Progenitor cell of endocrine pancreas (in vitro differentiated cells): ENCODE measurements at regions not wholly inside any gene's neighbourhood (a gene's known extent, or its start where the extent isn't known, plus 50 kb on each side); places are given as distances from the start of the nearest gene placed in this dataset.

Source experiments
- DNase-seq: peaks from one replicate; pipeline ENCODE4 v3.0.0; 2021; ENCODE audit warnings: low spot score; ENCODE audit not compliant: unreplicated experiment
- H3K27ac Mint-ChIP-seq: 2 replicates; pipeline ENCODE4 v1.8.0; 2021; ENCODE audit warnings: mild to moderate bottlenecking, moderate library complexity, mixed read lengths
- H3K27me3 Mint-ChIP-seq: 2 replicates; pipeline ENCODE4 v1.8.0; 2021; ENCODE audit warnings: mixed read lengths
- H3K36me3 Mint-ChIP-seq: 2 replicates; pipeline ENCODE4 v1.8.0; 2022; ENCODE audit warnings: mixed read lengths; ENCODE audit not compliant: insufficient read depth
- H3K4me1 Mint-ChIP-seq: 2 replicates; pipeline ENCODE4 v1.8.0; 2021; ENCODE audit warnings: low read depth, mixed read lengths
- H3K4me3 Mint-ChIP-seq: 2 replicates; pipeline ENCODE4 v1.8.0; 2021; ENCODE audit warnings: low read depth, mild to moderate bottlenecking, moderate library complexity, mixed read lengths
- H3K9me3 Mint-ChIP-seq: 2 replicates; pipeline ENCODE4 v1.8.0; 2021; ENCODE audit warnings: low read depth, mixed read lengths
- CTCF ChIP-seq: fragments of 200-600 bp; sonication (generic); IDR thresholded peaks from one replicate; pipeline ENCODE4 v1.5.0; 2021; ENCODE audit warnings: antibody characterized with exemption, mild to moderate bottlenecking; ENCODE audit not compliant: unreplicated experiment

GRCh38 chr3:65096110-65096745, 408.4 kb upstream of the ADAMTS9 start:
- DNase-seq, result no peak
- no peak overlapping the region for H3K4me3 Mint-ChIP-seq
- H3K36me3 Mint-ChIP-seq, result peaks cover 2% of the 10 kb centered on the region
- TF ChIP-seq CTCF, result no peak
- H3K9me3 Mint-ChIP-seq, result peaks cover 6% of the 10 kb centered on the region
- peaks cover 2% of the 10 kb centered on the region for H3K4me1 Mint-ChIP-seq
- no peak overlapping the region for H3K27ac Mint-ChIP-seq
- no peaks in the 10 kb centered on the region for H3K27me3 Mint-ChIP-seq

GRCh38 chr3:65094723-65095122, 406.9 kb upstream of the ADAMTS9 start:
- Mint-ChIP-seq H3K27me3 (no peaks in the 10 kb centered on the region), H3K4me3 (no peak overlapping the region), H3K27ac (no peak overlapping the region), H3K4me1 (peaks cover 2% of the 10 kb centered on the region), H3K9me3 (peaks cover 3% of the 10 kb centered on the region), H3K36me3 (peaks cover 2% of the 10 kb centered on the region)
- TF ChIP-seq CTCF, result no peak
- no peak for DNase-seq

- peaks cover 2% of the 10 kb centered on the region for H3K36me3 Mint-ChIP-seq
- DNase-seq, result no peak
- no peak overlapping the region for H3K27ac Mint-ChIP-seq
- no peak for TF ChIP-seq CTCF
- peaks cover 2% of the 10 kb centered on the region for H3K4me1 Mint-ChIP-seq
- peaks cover 3% of the 10 kb centered on the region for H3K9me3 Mint-ChIP-seq
- no peak overlapping the region for H3K4me3 Mint-ChIP-seq
- no peaks in the 10 kb centered on the region for H3K27me3 Mint-ChIP-seq
Measured at GRCh38 chr3:65093641-65094040, 405.8 kb upstream of the ADAMTS9 start.

GRCh38 chr3:65091565-65091964, 403.8 kb upstream of the ADAMTS9 start:
- Mint-ChIP-seq H3K27me3 (no peaks in the 10 kb centered on the region), H3K4me3 (no peak overlapping the region), H3K36me3 (peaks cover 2% of the 10 kb centered on the region), H3K9me3 (peaks cover 3% of the 10 kb centered on the region), H3K4me1 (peaks cover 2% of the 10 kb centered on the region), H3K27ac (no peak overlapping the region)
- DNase-seq, result no peak
- TF ChIP-seq CTCF, result no peak

GRCh38 chr3:65083240-65083639, 395.4 kb upstream of the ADAMTS9 start:
- Mint-ChIP-seq H3K27ac (no peak overlapping the region), H3K36me3 (no peaks in the 10 kb centered on the region), H3K4me3 (no peak overlapping the region), H3K27me3 (no peaks in the 10 kb centered on the region), H3K4me1 (no peaks in the 10 kb centered on the region), H3K9me3 (no peaks in the 10 kb centered on the region)
- no peak for TF ChIP-seq CTCF
- no peak for DNase-seq
